GM12865 (cell line): ENCODE measurements at regions not wholly inside any gene's neighbourhood (a gene's known extent, or its start where the extent isn't known, plus 50 kb on each side); places are given as distances from the start of the nearest gene placed in this dataset.
"Not testable (repeated sequence)": the region's sequence is repeated elsewhere in the genome, so short reads cannot be mapped to it uniquely, and the experiment has no call there.

Experiments used
- DNase-seq: peaks from one replicate; pipeline ENCODE4 v3.0.0; 2010; ENCODE audit warnings: low read depth
- H3K4me3 ChIP-seq: 2 replicates; pipeline ENCODE4 v1.5.1; 2011; ENCODE audit warnings: mild to moderate bottlenecking, low read depth, low read length, control low read depth
- CTCF ChIP-seq: IDR thresholded peaks from 2 replicates; pipeline ENCODE4 v1.5.1; 2011; ENCODE audit warnings: low read length, control low read depth, low read depth, inconsistent platforms; ENCODE audit not compliant: insufficient read depth; ENCODE audit errors: missing control alignments

- DNase-seq: no peak
- no peak overlapping the region for H3K4me3 ChIP-seq
- TF ChIP-seq CTCF: no peak
Measured at GRCh38 chr11:87574193-87574592, 536.5 kb downstream of the TMEM135 start.

- TF ChIP-seq CTCF: no peak
- H3K4me3 ChIP-seq: no peak overlapping the region
- DNase-seq: no peak
Measured at GRCh38 chr11:87573708-87574107, 536.0 kb downstream of the TMEM135 start.

GRCh38 chr11:87572881-87573280 lies 535.1 kb downstream of the TMEM135 start:
- no peak for DNase-seq
- no peak for TF ChIP-seq CTCF
- H3K4me3 ChIP-seq: no peak overlapping the region

- no peak for TF ChIP-seq CTCF
- H3K4me3 ChIP-seq: no peak overlapping the region
- DNase-seq: no peak
Measured at GRCh38 chr11:87560352-87560751, 522.6 kb downstream of the TMEM135 start.

GRCh38 chr11:87559852-87560251 lies 522.1 kb downstream of the TMEM135 start:
- H3K4me3 ChIP-seq, DNase-seq: not testable (repeated sequence)

- no peak for TF ChIP-seq CTCF
- H3K4me3 ChIP-seq: no peak overlapping the region
- no peak for DNase-seq
Measured at GRCh38 chr11:87555101-87555500, 517.4 kb downstream of the TMEM135 start.

- TF ChIP-seq CTCF: no peak
- no peak overlapping the region for H3K4me3 ChIP-seq
Measured at GRCh38 chr11:87548797-87549196, 511.1 kb downstream of the TMEM135 start.

More at GRCh38 chr11:87548797-87549196, 511.1 kb downstream of the TMEM135 start:
- DNase-seq: no peak
